Mesenchymal stem cell (in vitro differentiated cells and primary cell): ENCODE measurements at regions not wholly inside any gene's neighbourhood (a gene's known extent, or its start where the extent isn't known, plus 50 kb on each side); places are given as distances from the start of the nearest gene placed in this dataset.

Source experiments
- DNase-seq: peaks from one replicate; pipeline ENCODE4 v3.0.0-alpha.2; 2013
- H2AFZ ChIP-seq: one replicate; pipeline ENCODE4 v1.6.1; 2013; ENCODE audit warnings: low read depth, mild to moderate bottlenecking, control low read depth, inconsistent platforms, low read length, moderate library complexity
- H2AK5ac ChIP-seq: 2 replicates; pipeline ENCODE4 v1.6.1; 2013; ENCODE audit warnings: low read length, moderate library complexity, mild to moderate bottlenecking, inconsistent platforms; ENCODE audit not compliant: severe bottlenecking
- H2BK120ac ChIP-seq: one replicate; pipeline ENCODE4 v1.6.1; 2013; ENCODE audit warnings: low read depth, mild to moderate bottlenecking, inconsistent platforms, low read length, moderate library complexity
- H2BK12ac ChIP-seq, 2 experiments: one replicate each; pipeline ENCODE4 v1.6.1; 2013; ENCODE audit warnings: inconsistent platforms in 2 of 2, low read length in 2 of 2, mild to moderate bottlenecking in 2 of 2, moderate library complexity in 2 of 2, control low read depth in 1 of 2
- H2BK15ac ChIP-seq: one replicate; pipeline ENCODE4 v1.6.1; 2013; ENCODE audit warnings: mild to moderate bottlenecking, low read depth, inconsistent platforms; ENCODE audit not compliant: poor library complexity, severe bottlenecking
- H2BK5ac ChIP-seq: 2 replicates; pipeline ENCODE4 v1.6.1; 2013; ENCODE audit warnings: low read depth, mild to moderate bottlenecking, low read length, control low read depth, inconsistent platforms; ENCODE audit not compliant: poor library complexity, severe bottlenecking
- H3K14ac ChIP-seq, 2 experiments: one replicate each; pipeline ENCODE4 v1.6.1; 2013; ENCODE audit warnings: inconsistent platforms in 2 of 2, low read length in 2 of 2, control low read depth in 1 of 2, mild to moderate bottlenecking in 1 of 2, moderate library complexity in 1 of 2
- H3K18ac ChIP-seq, 2 experiments: one replicate each; pipeline ENCODE4 v1.6.1; 2013; ENCODE audit warnings: inconsistent platforms in 2 of 2, low read length in 2 of 2, control low read depth in 1 of 2, low read depth in 1 of 2, mild to moderate bottlenecking in 1 of 2
- H3K23ac ChIP-seq, 2 experiments: one replicate each; pipeline ENCODE4 v1.6.1; 2013; ENCODE audit warnings: inconsistent platforms in 2 of 2, low read length in 2 of 2, mild to moderate bottlenecking in 2 of 2, moderate library complexity in 2 of 2, control low read depth in 1 of 2
- H3K27ac ChIP-seq: 2 replicates; pipeline ENCODE4 v1.5.1; 2013; ENCODE audit warnings: mild to moderate bottlenecking, moderate library complexity, low read length, control low read depth, inconsistent platforms; ENCODE audit not compliant: poor library complexity, severe bottlenecking
- H3K27me3 ChIP-seq, 2 experiments: 2 replicates each; pipeline versions ENCODE4 v1.6.1 to v1.7.0; 2013; ENCODE audit warnings: low read length in 2 of 2, mild to moderate bottlenecking in 2 of 2, moderate library complexity in 2 of 2, control low read depth in 1 of 2, inconsistent platforms in 1 of 2; ENCODE audit not compliant: control insufficient read depth in 1 of 2, insufficient read depth in 1 of 2
- H3K36me3 ChIP-seq, 2 experiments: 2 replicates each; pipeline versions ENCODE4 v1.6.1 to v1.7.0; 2013; ENCODE audit warnings: low read length in 2 of 2, control low read depth in 1 of 2, inconsistent platforms in 1 of 2, low read depth in 1 of 2, mild to moderate bottlenecking in 1 of 2; ENCODE audit not compliant: insufficient read depth in 2 of 2, control insufficient read depth in 1 of 2
- H3K4ac ChIP-seq, 2 experiments: one replicate each; pipeline ENCODE4 v1.6.1; 2013; ENCODE audit warnings: inconsistent platforms in 2 of 2, low read length in 2 of 2, mild to moderate bottlenecking in 2 of 2, moderate library complexity in 2 of 2, control low read depth in 1 of 2, low read depth in 1 of 2
- H3K4me1 ChIP-seq: 2 replicates; pipeline ENCODE4 v1.6.1; 2013; ENCODE audit warnings: low read depth, low read length, control low read depth; ENCODE audit not compliant: control insufficient read depth, insufficient read depth
- H3K4me2 ChIP-seq: 2 replicates; pipeline ENCODE4 v1.6.1; 2013; ENCODE audit warnings: low read length, mild to moderate bottlenecking, inconsistent platforms; ENCODE audit not compliant: poor library complexity, severe bottlenecking
- H3K4me3 ChIP-seq, 2 experiments: 2 replicates each; pipeline versions ENCODE4 v1.5.1 to v1.7.0; 2013; ENCODE audit warnings: low read length in 2 of 2, mild to moderate bottlenecking in 2 of 2, control low read depth in 1 of 2, low read depth in 1 of 2; ENCODE audit not compliant: insufficient read depth in 1 of 2
- H3K79me1 ChIP-seq: replicated peaks from 2 replicates; pipeline ENCODE4 v1.6.1; 2013; ENCODE audit warnings: mild to moderate bottlenecking, control low read depth, low read length, inconsistent platforms; ENCODE audit not compliant: poor library complexity, severe bottlenecking
- H3K9ac ChIP-seq: 2 replicates; pipeline ENCODE4 v1.7.0; 2013; ENCODE audit warnings: mild to moderate bottlenecking, low read length, moderate library complexity
- H3K9me3 ChIP-seq: 2 replicates; pipeline ENCODE4 v1.7.0; 2013; ENCODE audit warnings: mild to moderate bottlenecking, low read length; ENCODE audit not compliant: control insufficient read depth
- H4K8ac ChIP-seq: one replicate; pipeline ENCODE4 v1.6.1; 2013; ENCODE audit warnings: inconsistent platforms, mild to moderate bottlenecking, low read length, moderate library complexity
- H4K91ac ChIP-seq: one replicate; pipeline ENCODE4 v1.6.1; 2013; ENCODE audit warnings: mild to moderate bottlenecking, low read length, inconsistent platforms
- WGBS: methylation state at CpG from one replicate; pipeline ENCODE4 v1.1.7; 2013; ENCODE audit warnings: mixed read lengths; 5-methylcytosine and 5-hydroxymethylcytosine counted together

DNA sequence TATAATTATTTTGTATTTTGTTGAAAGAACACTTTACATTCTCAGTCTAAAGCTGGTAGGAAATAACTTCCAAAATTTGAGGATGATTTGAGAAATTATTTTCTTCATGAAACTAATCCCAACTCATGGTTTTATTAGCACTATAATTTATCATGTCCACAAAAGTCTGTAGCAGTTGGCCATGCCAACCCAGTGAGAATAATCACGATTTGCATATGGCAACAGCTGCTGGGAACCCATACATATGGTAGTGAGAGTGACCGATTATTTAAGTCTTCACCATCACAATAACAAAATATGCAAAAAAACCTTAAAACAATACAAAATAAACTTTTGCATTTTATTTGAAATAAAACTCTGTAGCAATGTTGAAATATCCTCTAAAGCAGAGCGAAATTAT lies 445.9 kb upstream of the ANO3 start:
- no peak overlapping the region for H3K18ac ChIP-seq
- H3K4me1 ChIP-seq = no peaks in the 10 kb centered on the region
- no peak overlapping the region for H2BK120ac ChIP-seq

DNA sequence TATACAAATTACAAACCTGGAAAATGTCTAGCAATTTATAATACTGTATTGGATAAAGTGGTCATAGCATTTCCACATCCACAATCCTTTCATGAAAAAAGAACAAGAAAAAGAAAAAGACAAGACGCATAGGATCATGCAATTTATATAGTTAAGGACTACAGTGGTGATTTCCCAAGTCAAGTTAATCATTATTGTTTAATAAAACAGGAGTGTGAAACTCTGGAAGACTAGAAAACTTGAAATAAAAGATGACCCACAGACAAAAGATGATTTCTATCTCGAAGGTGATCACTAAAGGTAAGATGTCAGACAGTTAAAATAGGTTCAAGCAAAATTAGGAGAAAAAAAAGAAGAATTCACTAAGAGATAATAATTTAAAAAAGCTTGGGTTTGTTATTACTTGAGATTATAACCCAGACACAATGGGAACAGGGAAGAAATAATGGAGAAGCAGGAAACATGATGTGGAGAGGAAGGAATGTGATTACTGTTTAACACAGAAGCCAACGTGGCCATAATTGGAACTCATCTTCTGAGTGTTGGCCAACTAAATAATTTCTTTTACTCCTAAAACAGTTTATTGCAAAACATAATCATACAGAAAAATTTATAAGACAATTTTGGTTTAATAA lies 441.2 kb upstream of the ANO3 start:
- no peaks in the 10 kb centered on the region for H3K27me3 ChIP-seq
- no peak overlapping the region for H3K14ac ChIP-seq
- no peak for DNase-seq
- H2BK15ac ChIP-seq = no peak overlapping the region
- no peak overlapping the region for H4K8ac ChIP-seq
- H4K91ac ChIP-seq = no peak overlapping the region
- H3K79me1 ChIP-seq = no peaks in the 10 kb centered on the region
- WGBS = no CpG with 5 or more reads among the region's 3 CpGs
- H3K9ac ChIP-seq = no peak overlapping the region
- H3K18ac ChIP-seq = no peak overlapping the region
- no peaks in the 10 kb centered on the region for H3K36me3 ChIP-seq
- H3K4ac ChIP-seq = no peak overlapping the region
- H3K4me3 ChIP-seq = no peak overlapping the region
- H3K9me3 ChIP-seq = no peaks in the 10 kb centered on the region
- H3K4me2 ChIP-seq = no peak overlapping the region
- H2BK12ac ChIP-seq = no peak overlapping the region
- no peak overlapping the region for H3K23ac ChIP-seq
- no peaks in the 10 kb centered on the region for H3K4me1 ChIP-seq
- H2AK5ac ChIP-seq = no peak overlapping the region
- no peak overlapping the region for H2BK120ac ChIP-seq
- no peak overlapping the region for H2AFZ ChIP-seq
- H3K27ac ChIP-seq = peak overlapping the region; percentile 65
- no peak overlapping the region for H2BK5ac ChIP-seq

More for the DNA sequence above, 445.9 kb upstream of the ANO3 start:
- DNase-seq = no peak
- H3K36me3 ChIP-seq = no peaks in the 10 kb centered on the region
- H3K4me2 ChIP-seq = no peak overlapping the region
- H4K91ac ChIP-seq = no peak overlapping the region
- no peaks in the 10 kb centered on the region for H3K79me1 ChIP-seq
- H2AFZ ChIP-seq = no peak overlapping the region
- no peak overlapping the region for H3K14ac ChIP-seq
- WGBS = 67% methylated on average over 1 of the region's 3 CpGs
- no peak overlapping the region for H2AK5ac ChIP-seq
- no peaks in the 10 kb centered on the region for H3K27me3 ChIP-seq
- H3K9me3 ChIP-seq = peaks cover 7% of the 10 kb centered on the region
- no peak overlapping the region for H3K9ac ChIP-seq
- no peak overlapping the region for H2BK15ac ChIP-seq
- no peak overlapping the region for H2BK12ac ChIP-seq
- no peak overlapping the region for H3K23ac ChIP-seq
- no peak overlapping the region for H3K4me3 ChIP-seq
- no peak overlapping the region for H3K27ac ChIP-seq
- no peak overlapping the region for H3K4ac ChIP-seq
- H4K8ac ChIP-seq = no peak overlapping the region
- no peak overlapping the region for H2BK5ac ChIP-seq

DNA sequence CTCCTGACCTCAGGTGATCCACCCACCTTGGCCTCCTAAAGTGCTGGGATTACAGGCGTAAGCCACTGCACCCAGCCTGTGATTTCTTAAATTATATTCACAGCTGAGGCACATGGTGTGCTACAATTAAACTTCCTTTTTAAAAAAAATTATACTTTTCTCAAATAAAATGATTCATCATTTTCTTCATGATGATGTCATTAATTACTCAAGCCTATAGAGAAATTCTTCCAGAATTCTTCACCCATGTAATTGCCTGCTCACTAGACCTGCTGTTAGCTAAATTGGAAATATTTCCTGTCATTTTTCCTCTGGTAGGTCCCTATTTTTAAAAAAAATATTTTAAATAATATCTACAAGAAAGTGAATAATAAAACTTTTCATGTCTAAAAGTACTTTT lies 440.0 kb upstream of the ANO3 start:
- H3K18ac ChIP-seq = no peak overlapping the region
- no peak overlapping the region for H3K4me3 ChIP-seq
- H3K23ac ChIP-seq = no peak overlapping the region
- WGBS = 86% methylated on average over 1 of the region's 1 CpG
- no peak overlapping the region for H3K9ac ChIP-seq
- H3K27ac ChIP-seq = no peak overlapping the region
- H3K4me1 ChIP-seq = no peaks in the 10 kb centered on the region
- H3K4me2 ChIP-seq = no peak overlapping the region
- H2BK5ac ChIP-seq = no peak overlapping the region
- H2AK5ac ChIP-seq = no peak overlapping the region
- no peak for DNase-seq
- H3K4ac ChIP-seq = no peak overlapping the region
- no peak overlapping the region for H2AFZ ChIP-seq
- no peak overlapping the region for H4K91ac ChIP-seq
- H2BK15ac ChIP-seq = no peak overlapping the region
- no peaks in the 10 kb centered on the region for H3K36me3 ChIP-seq
- no peak overlapping the region for H3K14ac ChIP-seq
- no peaks in the 10 kb centered on the region for H3K9me3 ChIP-seq
- H3K27me3 ChIP-seq = no peaks in the 10 kb centered on the region
- H4K8ac ChIP-seq = no peak overlapping the region
- H2BK12ac ChIP-seq = no peak overlapping the region
- H2BK120ac ChIP-seq = no peak overlapping the region
- H3K79me1 ChIP-seq = no peaks in the 10 kb centered on the region

DNA sequence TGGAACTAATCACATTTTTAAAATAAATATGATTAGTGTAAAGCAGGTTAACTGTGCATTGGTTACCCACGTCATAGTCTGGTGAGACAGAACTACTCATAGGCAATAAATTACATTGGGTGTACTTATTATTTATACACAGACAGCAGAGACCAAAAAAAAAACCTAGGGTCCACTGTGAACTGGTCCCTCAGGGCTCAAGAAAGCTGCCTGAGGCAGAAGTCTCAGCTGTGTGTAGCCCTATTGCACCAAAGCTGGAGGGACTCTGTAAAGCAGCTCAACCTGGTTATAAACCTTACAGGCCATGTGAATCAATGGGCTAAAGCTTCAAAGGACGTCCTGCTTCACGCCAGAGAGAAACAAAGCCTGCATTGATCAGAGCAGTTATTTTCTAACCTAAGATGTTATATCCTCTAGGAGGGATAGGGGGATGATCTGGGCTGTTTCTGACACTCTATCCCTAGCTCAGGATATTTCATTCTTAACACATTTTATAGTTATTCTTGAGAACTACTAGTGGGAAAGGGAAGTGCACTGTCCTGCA lies 432.2 kb upstream of the ANO3 start:
- Histone ChIP-seq H2BK5ac (no peak overlapping the region), H2BK120ac (no peak overlapping the region), H3K9me3 (no peaks in the 10 kb centered on the region), H2BK15ac (no peak overlapping the region), H2AFZ (no peak overlapping the region), H3K27me3 (no peaks in the 10 kb centered on the region), H3K27ac (no peak overlapping the region), H3K4ac (no peak overlapping the region), H3K79me1 (no peaks in the 10 kb centered on the region), H4K91ac (no peak overlapping the region), H3K23ac (no peak overlapping the region), H2AK5ac (no peak overlapping the region), H3K4me1 (no peaks in the 10 kb centered on the region), H3K36me3 (no peaks in the 10 kb centered on the region), H3K14ac (no peak overlapping the region), H3K4me2 (no peak overlapping the region), H3K9ac (no peak overlapping the region), H3K4me3 (no peak overlapping the region), H3K18ac (no peak overlapping the region), H2BK12ac (no peak overlapping the region), H4K8ac (no peak overlapping the region)
- WGBS = 60% methylated on average over 2 of the region's 3 CpGs
- DNase-seq = no peak
